Hematopoietic multipotent progenitor cell treated with erythropoietin and hydrocortisone succinate and interleukin-3 and kit ligand, for 6 days (in vitro differentiated cells): ENCODE measurements at regions not wholly inside any gene's neighbourhood (a gene's known extent, or its start where the extent isn't known, plus 50 kb on each side); places are given as distances from the start of the nearest gene placed in this dataset.

Experiments
- DNase-seq: peaks from one replicate; pipeline ENCODE4 v3.0.0-alpha.2; 2015

GRCh38 chr7:95662987-95663386 is 66.7 kb upstream of the PDK4 start:
- DNase-seq: no peak

- DNase-seq: no peak
These were observed 63.7 kb upstream of the PDK4 start for GRCh38 chr7:95660023-95660434.

- DNase-seq: no peak
These were observed 62.4 kb upstream of the PDK4 start for GRCh38 chr7:95658676-95659075.

- no peak for DNase-seq
These were observed 53.2 kb upstream of the PDK4 start for GRCh38 chr7:95649546-95649945.

- DNase-seq: no peak
These were observed 50.0 kb upstream of the PDK4 start for GRCh38 chr7:95646350-95646749.
